Erythroblast (primary cell): ENCODE measurements at regions not wholly inside any gene's neighbourhood (a gene's known extent, or its start where the extent isn't known, plus 50 kb on each side); places are given as distances from the start of the nearest gene placed in this dataset.

Source experiments
- GATA1 ChIP-seq: IDR thresholded peaks from 2 replicates; pipeline ENCODE4 v1.6.1; 2011; ENCODE audit warnings: low read depth, mild to moderate bottlenecking, control low read depth, low read length, moderate library complexity
- POLR2A ChIP-seq: IDR thresholded peaks from 2 replicates; pipeline ENCODE4 v1.6.1; 2011; ENCODE audit warnings: mild to moderate bottlenecking, low read length

- TF ChIP-seq POLR2A (no peak), GATA1 (no peak)
Observed at GRCh38 chr6:168901076-168901475, 352.6 kb downstream of the THBS2 start.
